ENCODE measurements at regions not wholly inside any gene's neighbourhood (a gene's known extent, or its start where the extent isn't known, plus 50 kb on each side); places are given as distances from the start of the nearest gene placed in this dataset.

- Histone ChIP-seq H3K9me3 (ENCODE audit: control insufficient read depth, low read length) (no peaks in the 10 kb centered on the region), H3K4me1 (ENCODE audit: control insufficient read depth, insufficient read depth, low read length) (no peaks in the 10 kb centered on the region), H3K27ac (ENCODE audit: low read depth, low read length) (no peak overlapping the region), H3K9ac (ENCODE audit: extremely low read depth, low read length, poor library complexity, severe bottlenecking) (no peak overlapping the region), H3K27me3 (ENCODE audit: control insufficient read depth, insufficient read depth, low read length, poor library complexity, severe bottlenecking) (no peaks in the 10 kb centered on the region), H3K4me3 (ENCODE audit: low read length) (no peak overlapping the region), H3K36me3 (ENCODE audit: control insufficient read depth, insufficient read depth, low read length) (no peaks in the 10 kb centered on the region)
- no peak overlapping the region for H3K4me3 Mint-ChIP-seq
- H3K36me3 Mint-ChIP-seq (ENCODE audit: low read depth) = no peaks in the 10 kb centered on the region
- H3K4me1 Mint-ChIP-seq = no peaks in the 10 kb centered on the region
- H3K27me3 Mint-ChIP-seq (ENCODE audit: insufficient read depth) = no peaks in the 10 kb centered on the region
- no peak for DNase-seq
- H3K27ac Mint-ChIP-seq = no peak overlapping the region
- H3K9me3 Mint-ChIP-seq = peaks cover 5% of the 10 kb centered on the region
- TF ChIP-seq CTCF (conservative IDR thresholded peaks at IDR 0.05) = no peak
- 83 to 93% methylated on average over 4 to 10 of the region's 10 CpGs for WGBS, 2 experiments (ENCODE audit: insufficient coverage in 1 of 2, insufficient read length in 1 of 2)
These were observed 145.4 kb upstream of the CNR1 start for GRCh38 chr6:88311561-88311960.

- Mint-ChIP-seq H3K27ac (no peak overlapping the region), H3K4me1 (peaks cover 7% of the 10 kb centered on the region), H3K36me3 (ENCODE audit: low read depth) (no peaks in the 10 kb centered on the region), H3K4me3 (no peak overlapping the region), H3K9me3 (peaks cover 5% of the 10 kb centered on the region), H3K27me3 (ENCODE audit: insufficient read depth) (no peaks in the 10 kb centered on the region)
- TF ChIP-seq CTCF (conservative IDR thresholded peaks at IDR 0.05) = no peak
- Histone ChIP-seq H3K4me3 (ENCODE audit: low read length) (no peak overlapping the region), H3K9ac (ENCODE audit: extremely low read depth, low read length, poor library complexity, severe bottlenecking) (no peak overlapping the region), H3K36me3 (ENCODE audit: control insufficient read depth, insufficient read depth, low read length) (no peaks in the 10 kb centered on the region), H3K27me3 (ENCODE audit: control insufficient read depth, insufficient read depth, low read length, poor library complexity, severe bottlenecking) (no peaks in the 10 kb centered on the region), H3K9me3 (ENCODE audit: control insufficient read depth, low read length) (no peaks in the 10 kb centered on the region), H3K27ac (ENCODE audit: low read depth, low read length) (no peak overlapping the region), H3K4me1 (ENCODE audit: control insufficient read depth, insufficient read depth, low read length) (no peaks in the 10 kb centered on the region)
- WGBS, 2 experiments (ENCODE audit: insufficient coverage in 1 of 2, insufficient read length in 1 of 2) = 100% methylated on average over 1 of the region's 1 CpG; no CpG with 5 or more reads in 1 of the 2 experiments
- DNase-seq = no peak
These were observed 138.4 kb upstream of the CNR1 start for GRCh38 chr6:88304520-88304919.

DNA sequence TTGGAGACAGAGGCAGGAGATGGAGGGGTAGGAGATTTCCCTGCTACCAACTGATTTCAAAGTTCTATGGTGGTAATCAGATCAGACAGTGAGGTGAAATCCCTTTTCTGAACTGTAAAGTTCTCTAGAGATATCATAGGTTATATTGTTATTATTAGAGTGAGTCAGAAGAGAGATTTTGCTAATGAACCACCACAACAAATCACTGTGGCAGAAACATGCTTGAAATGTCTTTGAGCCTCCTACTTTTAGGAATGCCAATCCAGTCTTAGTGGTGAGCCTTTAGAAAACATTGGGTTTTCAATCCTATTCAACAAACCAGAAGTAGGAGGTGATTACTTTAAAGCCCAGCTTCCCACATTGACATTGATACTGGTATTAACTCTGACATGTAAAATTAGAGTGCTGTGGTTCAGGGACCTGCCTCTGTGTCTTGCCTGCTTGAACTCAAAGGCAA lies 136.7 kb upstream of the CNR1 start:
- Histone ChIP-seq H3K27me3 (ENCODE audit: control insufficient read depth, insufficient read depth, low read length, poor library complexity, severe bottlenecking) (no peaks in the 10 kb centered on the region), H3K27ac (ENCODE audit: low read depth, low read length) (no peak overlapping the region), H3K9ac (ENCODE audit: extremely low read depth, low read length, poor library complexity, severe bottlenecking) (no peak overlapping the region), H3K36me3 (ENCODE audit: control insufficient read depth, insufficient read depth, low read length) (no peaks in the 10 kb centered on the region), H3K4me3 (ENCODE audit: low read length) (no peak overlapping the region), H3K9me3 (ENCODE audit: control insufficient read depth, low read length) (no peaks in the 10 kb centered on the region), H3K4me1 (ENCODE audit: control insufficient read depth, insufficient read depth, low read length) (no peaks in the 10 kb centered on the region)
- Mint-ChIP-seq H3K36me3 (ENCODE audit: low read depth) (no peaks in the 10 kb centered on the region), H3K4me1 (peaks cover 7% of the 10 kb centered on the region), H3K9me3 (peaks cover 3% of the 10 kb centered on the region), H3K4me3 (no peak overlapping the region), H3K27ac (no peak overlapping the region), H3K27me3 (ENCODE audit: insufficient read depth) (no peaks in the 10 kb centered on the region)
- no peak for TF ChIP-seq CTCF (conservative IDR thresholded peaks at IDR 0.05)
- DNase-seq = no peak

All from endodermal cell (in vitro differentiated cells).